Neural cell (in vitro differentiated cells): ENCODE measurements at regions not wholly inside any gene's neighbourhood (a gene's known extent, or its start where the extent isn't known, plus 50 kb on each side); places are given as distances from the start of the nearest gene placed in this dataset.

Experiments used
- H2AFZ ChIP-seq: fragments of 200-600, 300-800 bp; sonication (generic), shearing (Covaris generic); 2 replicates; pipeline ENCODE4 v1.6.0; 2014; ENCODE audit warnings: low read depth, mild to moderate bottlenecking, antibody characterized with exemption, low read length, moderate library complexity
- H3F3A ChIP-seq: fragments of 200-600 bp; shearing (Covaris generic); 2 replicates; pipeline ENCODE4 v1.6.1; 2016; ENCODE audit warnings: mild to moderate bottlenecking, moderate library complexity, mixed read lengths, antibody characterized with exemption, low read length; ENCODE audit not compliant: insufficient read depth, poor library complexity, severe bottlenecking
- H3K27ac ChIP-seq: fragments of 200-600, 300-800 bp; sonication (generic), shearing (Covaris generic); 2 replicates; pipeline ENCODE4 v1.5.1; 2014; ENCODE audit warnings: mild to moderate bottlenecking, low read length, moderate library complexity
- H3K27me3 ChIP-seq: fragments of 300-800, 200-600 bp; sonication (generic), shearing (Covaris generic); 2 replicates; pipeline ENCODE4 v1.6.0; 2014; ENCODE audit warnings: mild to moderate bottlenecking, low read depth, low read length, moderate library complexity; ENCODE audit not compliant: insufficient read depth
- H3K36me3 ChIP-seq: fragments of 300-800, 200-600 bp; sonication (generic), shearing (Covaris generic); 2 replicates; pipeline ENCODE4 v1.5.1; 2014; ENCODE audit warnings: mild to moderate bottlenecking, antibody characterized with exemption, low read length, moderate library complexity; ENCODE audit not compliant: insufficient read depth
- H3K4me2 ChIP-seq: fragments of 300-800, 200-600 bp; sonication (generic), shearing (Covaris generic); 2 replicates; pipeline ENCODE4 v1.6.0; 2014; ENCODE audit warnings: mild to moderate bottlenecking, low read length
- H3K4me3 ChIP-seq: fragments of 300-800, 200-600 bp; sonication (generic), shearing (Covaris generic); 2 replicates; pipeline ENCODE4 v1.5.1; 2014; ENCODE audit warnings: mild to moderate bottlenecking, low read length, moderate library complexity
- H3K79me2 ChIP-seq: fragments of 200-600 bp; shearing (Covaris generic); replicated peaks from 2 replicates; pipeline ENCODE4 v1.6.0; 2014; ENCODE audit warnings: mild to moderate bottlenecking, low read length, moderate library complexity; ENCODE audit not compliant: insufficient read depth
- H3K9ac ChIP-seq: fragments of 300-800, 200-600 bp; sonication (generic), shearing (Covaris generic); 2 replicates; pipeline ENCODE4 v1.6.1; 2016; ENCODE audit warnings: mild to moderate bottlenecking, low read length, mixed read lengths
- H3K9me2 ChIP-seq: fragments of 200-600 bp; shearing (Covaris generic); 2 replicates; pipeline ENCODE4 v1.6.1; 2016; ENCODE audit warnings: mild to moderate bottlenecking, low read length, mixed read lengths; ENCODE audit not compliant: insufficient read depth
- H3K9me3 ChIP-seq: fragments of 200-600, 300-800 bp; sonication (generic), shearing (Covaris generic); 2 replicates; pipeline ENCODE4 v1.6.1; 2016; ENCODE audit warnings: mild to moderate bottlenecking, mixed run types, low read length, moderate library complexity, mixed read lengths
- H4K20me1 ChIP-seq: fragments of 200-600 bp; shearing (Covaris generic); 2 replicates; pipeline ENCODE4 v1.6.1; 2016; ENCODE audit warnings: mild to moderate bottlenecking, mixed run types; ENCODE audit not compliant: insufficient read depth
- CTCF ChIP-seq: fragments of 450-650 bp; IDR thresholded peaks from 2 replicates; pipeline ENCODE4 v1.5.1; 2014; ENCODE audit warnings: antibody characterized with exemption, mild to moderate bottlenecking, moderate library complexity; ENCODE audit not compliant: poor library complexity, severe bottlenecking
- EP300 ChIP-seq: fragments of 450-650 bp; conservative IDR thresholded peaks from 2 replicates; pipeline ENCODE4 v1.6.1; 2014; ENCODE audit warnings: antibody characterized with exemption, mild to moderate bottlenecking, moderate library complexity; ENCODE audit not compliant: poor library complexity, severe bottlenecking
- EZH2 ChIP-seq: fragments of 200-600, 300-800 bp; shearing (Covaris generic), sonication (generic); IDR thresholded peaks from 2 replicates; pipeline ENCODE4 v1.6.1; 2014; ENCODE audit warnings: antibody characterized with exemption, low read length, borderline replicate concordance, mild to moderate bottlenecking; ENCODE audit not compliant: insufficient read depth, poor library complexity, severe bottlenecking
- MXI1 ChIP-seq: fragments of 450-650 bp; conservative IDR thresholded peaks from 2 replicates; pipeline ENCODE4 v1.6.1; 2014; ENCODE audit warnings: antibody characterized with exemption, mild to moderate bottlenecking; ENCODE audit not compliant: poor library complexity, severe bottlenecking
- POLR2AphosphoS5 ChIP-seq: IDR thresholded peaks from 2 replicates; pipeline ENCODE4 v1.6.1; 2012
- RAD21 ChIP-seq: fragments of 450-650 bp; conservative IDR thresholded peaks from 2 replicates; pipeline ENCODE4 v1.6.1; 2014; ENCODE audit warnings: antibody characterized with exemption, mild to moderate bottlenecking, moderate library complexity
- REST ChIP-seq: IDR thresholded peaks from 2 replicates; pipeline ENCODE4 v1.6.1; 2012; ENCODE audit warnings: borderline replicate concordance
- SMC3 ChIP-seq: fragments of 450-650 bp; conservative IDR thresholded peaks from 2 replicates; pipeline ENCODE4 v1.6.1; 2014; ENCODE audit warnings: antibody characterized with exemption, mild to moderate bottlenecking, moderate library complexity; ENCODE audit not compliant: poor library complexity
- TAF1 ChIP-seq: IDR thresholded peaks from 2 replicates; pipeline ENCODE4 v1.6.1; 2012; ENCODE audit warnings: low read depth

- H3K36me3 ChIP-seq, result no peaks in the 10 kb centered on the region
- no peaks in the 10 kb centered on the region for H3K9me3 ChIP-seq
- no peak overlapping the region for H3K4me3 ChIP-seq
- no peaks in the 10 kb centered on the region for H4K20me1 ChIP-seq
- H3K4me2 ChIP-seq, result no peak overlapping the region
- H3K27ac ChIP-seq, result no peak overlapping the region
- H3K9ac ChIP-seq, result no peak overlapping the region
- no peaks in the 10 kb centered on the region for H3F3A ChIP-seq
- H3K27me3 ChIP-seq, result no peaks in the 10 kb centered on the region
- TF ChIP-seq MXI1 (no peak), POLR2AphosphoS5 (no peak), CTCF (no peak), TAF1 (no peak), RAD21 (no peak), EZH2 (no peak), EP300 (no peak), REST (no peak), SMC3 (no peak)
- no peak overlapping the region for H2AFZ ChIP-seq
- H3K79me2 ChIP-seq, result no peaks in the 10 kb centered on the region
- H3K9me2 ChIP-seq, result no peaks in the 10 kb centered on the region
Measured at GRCh38 chrX:100083211-100083610, 326.9 kb downstream of the PCDH19 start.

- H3K27me3 ChIP-seq, result no peaks in the 10 kb centered on the region
- H3K9me2 ChIP-seq, result no peaks in the 10 kb centered on the region
- TF ChIP-seq MXI1, result no peak
- no peak for TF ChIP-seq CTCF
- no peak for TF ChIP-seq POLR2AphosphoS5
- no peak for TF ChIP-seq RAD21
- no peak for TF ChIP-seq REST
- TF ChIP-seq SMC3, result no peak
- TF ChIP-seq TAF1, result no peak
- TF ChIP-seq EP300, result no peak
- TF ChIP-seq EZH2, result no peak
Measured at GRCh38 chrX:100081503-100081902, 328.6 kb downstream of the PCDH19 start.

More at GRCh38 chrX:100081503-100081902, 328.6 kb downstream of the PCDH19 start:
- H3K9ac ChIP-seq, result no peak overlapping the region
- H2AFZ ChIP-seq, result no peak overlapping the region
- H3K9me3 ChIP-seq, result no peaks in the 10 kb centered on the region
- H3K4me2 ChIP-seq, result no peak overlapping the region
- H4K20me1 ChIP-seq, result no peaks in the 10 kb centered on the region
- no peaks in the 10 kb centered on the region for H3F3A ChIP-seq
- H3K4me3 ChIP-seq, result no peak overlapping the region
- no peaks in the 10 kb centered on the region for H3K36me3 ChIP-seq
- no peak overlapping the region for H3K27ac ChIP-seq
- no peaks in the 10 kb centered on the region for H3K79me2 ChIP-seq
